NB4 (cell line): ENCODE measurements at regions not wholly inside any gene's neighbourhood (a gene's known extent, or its start where the extent isn't known, plus 50 kb on each side); places are given as distances from the start of the nearest gene placed in this dataset.

Experiments
- MYC ChIP-seq: IDR thresholded peaks from 2 replicates; pipeline ENCODE4 v1.6.1; 2011; ENCODE audit warnings: low read depth, low read length
- POLR2A ChIP-seq: IDR thresholded peaks from 2 replicates; pipeline ENCODE4 v1.6.1; 2011; ENCODE audit warnings: mild to moderate bottlenecking; ENCODE audit not compliant: insufficient read length; ENCODE audit errors: extremely low read depth
- TF ChIP-seq, protein P1 (sequence below): IDR thresholded peaks from one replicate; pipeline ENCODE4 v1.5.1; 2012; ENCODE audit warnings: low read depth, low read length
- TF ChIP-seq, protein P2 (sequence below): IDR thresholded peaks from 2 replicates; pipeline ENCODE4 v1.6.1; 2011; ENCODE audit warnings: low read depth, low read length

DNA sequence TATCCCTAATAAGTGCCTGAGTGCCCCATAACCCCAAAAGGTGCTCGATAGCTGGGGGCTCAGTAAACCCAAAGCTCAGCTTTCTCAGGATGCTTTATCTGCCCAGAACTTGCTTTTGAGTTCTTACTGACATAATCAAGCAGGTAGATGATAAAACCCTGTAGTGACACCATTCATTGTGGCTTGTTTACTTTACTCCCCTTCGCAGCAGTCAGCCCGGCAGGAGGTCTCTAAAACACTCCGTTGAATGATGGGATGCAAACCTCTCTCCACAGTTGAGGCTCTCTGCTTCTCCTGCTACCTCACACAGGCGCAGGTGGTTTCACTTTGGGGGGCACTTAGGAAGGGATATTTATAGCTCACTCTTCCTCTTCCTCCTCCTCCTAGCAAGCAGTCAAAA is 349.4 kb downstream of the HLX start:
- TF ChIP-seq, protein P1, sequence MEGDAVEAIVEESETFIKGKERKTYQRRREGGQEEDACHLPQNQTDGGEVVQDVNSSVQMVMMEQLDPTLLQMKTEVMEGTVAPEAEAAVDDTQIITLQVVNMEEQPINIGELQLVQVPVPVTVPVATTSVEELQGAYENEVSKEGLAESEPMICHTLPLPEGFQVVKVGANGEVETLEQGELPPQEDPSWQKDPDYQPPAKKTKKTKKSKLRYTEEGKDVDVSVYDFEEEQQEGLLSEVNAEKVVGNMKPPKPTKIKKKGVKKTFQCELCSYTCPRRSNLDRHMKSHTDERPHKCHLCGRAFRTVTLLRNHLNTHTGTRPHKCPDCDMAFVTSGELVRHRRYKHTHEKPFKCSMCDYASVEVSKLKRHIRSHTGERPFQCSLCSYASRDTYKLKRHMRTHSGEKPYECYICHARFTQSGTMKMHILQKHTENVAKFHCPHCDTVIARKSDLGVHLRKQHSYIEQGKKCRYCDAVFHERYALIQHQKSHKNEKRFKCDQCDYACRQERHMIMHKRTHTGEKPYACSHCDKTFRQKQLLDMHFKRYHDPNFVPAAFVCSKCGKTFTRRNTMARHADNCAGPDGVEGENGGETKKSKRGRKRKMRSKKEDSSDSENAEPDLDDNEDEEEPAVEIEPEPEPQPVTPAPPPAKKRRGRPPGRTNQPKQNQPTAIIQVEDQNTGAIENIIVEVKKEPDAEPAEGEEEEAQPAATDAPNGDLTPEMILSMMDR, result no peak
- TF ChIP-seq POLR2A (no peak), MYC (no peak)
- TF ChIP-seq, protein P2, sequence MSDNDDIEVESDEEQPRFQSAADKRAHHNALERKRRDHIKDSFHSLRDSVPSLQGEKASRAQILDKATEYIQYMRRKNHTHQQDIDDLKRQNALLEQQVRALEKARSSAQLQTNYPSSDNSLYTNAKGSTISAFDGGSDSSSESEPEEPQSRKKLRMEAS, result no peak
